Neuron (in vitro differentiated cells): ENCODE measurements at regions not wholly inside any gene's neighbourhood (a gene's known extent, or its start where the extent isn't known, plus 50 kb on each side); places are given as distances from the start of the nearest gene placed in this dataset.

Experiments used
- H2AFZ ChIP-seq: one replicate; pipeline ENCODE4 v1.6.1; 2013; ENCODE audit warnings: low read depth, mild to moderate bottlenecking, inconsistent platforms, low read length, moderate library complexity
- H3K27me3 ChIP-seq: one replicate; pipeline ENCODE4 v1.6.1; 2013; ENCODE audit warnings: low read length; ENCODE audit not compliant: insufficient read depth
- H3K36me3 ChIP-seq: one replicate; pipeline ENCODE4 v1.6.1; 2013; ENCODE audit warnings: low read length; ENCODE audit not compliant: insufficient read depth
- H3K4me1 ChIP-seq: one replicate; pipeline ENCODE4 v1.6.1; 2013; ENCODE audit warnings: low read length; ENCODE audit not compliant: insufficient read depth
- H3K4me3 ChIP-seq: 2 replicates; pipeline ENCODE4 v1.5.1; 2013; ENCODE audit warnings: mild to moderate bottlenecking, low read length, moderate library complexity
- H3K9me3 ChIP-seq: one replicate; pipeline ENCODE4 v1.6.1; 2013; ENCODE audit warnings: low read length

- Histone ChIP-seq H3K27me3 (no peaks in the 10 kb centered on the region), H3K9me3 (no peaks in the 10 kb centered on the region), H2AFZ (no peak overlapping the region), H3K36me3 (no peaks in the 10 kb centered on the region), H3K4me1 (no peaks in the 10 kb centered on the region), H3K4me3 (no peak overlapping the region)
Observed at GRCh38 chr10:131490991-131491594, 179.6 kb upstream of the TCERG1L start.

GRCh38 chr10:131492211-131492857, 180.8 kb upstream of the TCERG1L start:
- no peaks in the 10 kb centered on the region for H3K36me3 ChIP-seq

GRCh38 chr10:131493432-131493831, 181.9 kb upstream of the TCERG1L start:
- H3K4me3 ChIP-seq = no peak overlapping the region
- H3K9me3 ChIP-seq = no peaks in the 10 kb centered on the region
- no peaks in the 10 kb centered on the region for H3K36me3 ChIP-seq
- no peak overlapping the region for H2AFZ ChIP-seq
- H3K27me3 ChIP-seq = no peaks in the 10 kb centered on the region
- no peaks in the 10 kb centered on the region for H3K4me1 ChIP-seq

More at GRCh38 chr10:131492211-131492857, 180.8 kb upstream of the TCERG1L start:
- Histone ChIP-seq H2AFZ (no peak overlapping the region), H3K4me1 (no peaks in the 10 kb centered on the region), H3K4me3 (no peak overlapping the region), H3K27me3 (no peaks in the 10 kb centered on the region), H3K9me3 (no peaks in the 10 kb centered on the region)

GRCh38 chr10:131494451-131494850, 182.9 kb upstream of the TCERG1L start:
- no peak overlapping the region for H2AFZ ChIP-seq
- H3K36me3 ChIP-seq = no peaks in the 10 kb centered on the region
- no peaks in the 10 kb centered on the region for H3K27me3 ChIP-seq
- H3K9me3 ChIP-seq = no peaks in the 10 kb centered on the region
- H3K4me1 ChIP-seq = no peaks in the 10 kb centered on the region
- H3K4me3 ChIP-seq = no peak overlapping the region

GRCh38 chr10:131495224-131495623, 183.7 kb upstream of the TCERG1L start:
- Histone ChIP-seq H2AFZ (no peak overlapping the region), H3K4me1 (no peaks in the 10 kb centered on the region), H3K27me3 (no peaks in the 10 kb centered on the region), H3K36me3 (no peaks in the 10 kb centered on the region), H3K4me3 (no peak overlapping the region), H3K9me3 (no peaks in the 10 kb centered on the region)

DNA sequence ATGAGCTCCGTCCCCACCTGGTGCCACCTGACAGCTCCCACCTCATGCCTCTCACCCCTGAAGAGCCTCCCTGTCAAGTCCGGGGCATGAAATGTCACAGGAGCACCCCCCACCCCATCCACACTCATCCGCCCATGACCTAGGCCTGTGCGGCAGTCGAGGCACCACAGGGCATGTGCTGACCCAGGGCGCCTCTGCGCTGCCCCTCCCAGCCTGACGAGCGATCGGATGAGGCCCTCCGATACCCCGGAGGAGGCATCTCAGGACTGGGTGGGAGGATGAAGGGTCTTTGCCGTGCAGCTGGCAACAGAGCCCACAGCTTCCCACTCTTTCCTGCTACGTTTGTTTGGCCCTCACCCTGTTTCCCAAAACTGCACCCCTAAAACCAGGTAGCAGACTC, 184.4 kb upstream of the TCERG1L start:
- H3K4me3 ChIP-seq = no peak overlapping the region
- no peaks in the 10 kb centered on the region for H3K27me3 ChIP-seq
- H2AFZ ChIP-seq = no peak overlapping the region
- no peaks in the 10 kb centered on the region for H3K9me3 ChIP-seq
- H3K4me1 ChIP-seq = no peaks in the 10 kb centered on the region
- no peaks in the 10 kb centered on the region for H3K36me3 ChIP-seq

DNA sequence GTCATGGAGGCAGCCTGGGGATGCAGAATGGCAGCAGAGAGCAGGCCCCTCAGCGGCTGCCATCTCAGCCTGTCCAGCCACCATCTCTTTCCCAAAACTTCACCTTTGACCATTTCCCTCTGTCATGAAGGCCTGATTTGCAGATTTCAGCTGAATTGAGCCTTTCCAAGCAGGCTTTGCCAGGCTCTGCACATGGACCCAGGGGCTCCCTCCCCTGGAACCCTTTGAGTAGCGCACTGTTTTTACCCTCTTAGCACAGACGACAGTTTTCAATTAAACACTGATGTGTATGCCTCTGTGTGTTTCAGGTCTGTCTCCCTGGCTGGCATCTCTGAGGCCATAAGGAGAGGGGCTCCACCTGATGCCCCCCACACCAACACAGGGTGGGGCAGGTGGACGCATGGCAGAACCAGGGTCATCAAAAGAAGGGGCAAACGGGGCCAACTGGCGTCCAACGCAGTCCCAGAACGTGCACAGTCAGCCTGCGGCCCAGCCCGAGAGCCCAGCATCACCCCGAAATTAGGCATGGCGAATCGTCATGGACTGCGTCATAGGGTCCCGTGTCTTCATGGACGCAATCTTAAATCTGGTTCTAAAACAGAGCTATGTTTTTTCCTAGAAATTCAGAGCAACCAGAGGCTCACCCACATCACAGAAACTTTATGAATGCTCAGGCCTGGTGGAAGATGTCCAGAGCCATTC, 185.0 kb upstream of the TCERG1L start:
- Histone ChIP-seq H3K4me1 (no peaks in the 10 kb centered on the region), H3K36me3 (no peaks in the 10 kb centered on the region), H3K27me3 (no peaks in the 10 kb centered on the region), H3K4me3 (no peak overlapping the region), H2AFZ (no peak overlapping the region), H3K9me3 (no peaks in the 10 kb centered on the region)

DNA sequence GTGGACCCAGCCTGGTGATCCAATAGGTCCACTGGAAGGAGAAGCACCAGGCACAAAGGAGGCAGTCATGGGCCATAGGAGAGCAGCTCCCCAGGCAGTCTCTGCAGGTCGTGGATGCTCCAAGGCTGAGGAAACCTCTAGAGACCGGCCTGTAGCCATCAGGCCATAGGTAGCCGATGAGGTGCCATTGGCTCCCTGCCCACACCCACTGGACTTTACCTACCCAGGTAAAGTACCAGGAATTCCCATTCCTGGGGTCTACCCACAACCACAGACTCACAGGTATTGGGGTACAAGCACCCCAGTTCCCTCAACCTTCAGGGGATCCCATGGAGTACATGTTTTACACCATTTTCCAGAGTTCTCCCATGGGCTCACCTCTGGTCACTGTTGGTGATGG, 188.0 kb upstream of the TCERG1L start:
- Histone ChIP-seq H3K4me1 (no peaks in the 10 kb centered on the region), H3K9me3 (no peaks in the 10 kb centered on the region), H3K36me3 (no peaks in the 10 kb centered on the region), H2AFZ (no peak overlapping the region), H3K27me3 (no peaks in the 10 kb centered on the region), H3K4me3 (no peak overlapping the region)

- Histone ChIP-seq H3K4me1 (no peaks in the 10 kb centered on the region), H3K4me3 (no peak overlapping the region), H3K27me3 (no peaks in the 10 kb centered on the region), H2AFZ (no peak overlapping the region), H3K9me3 (no peaks in the 10 kb centered on the region), H3K36me3 (no peaks in the 10 kb centered on the region)
Observed at GRCh38 chr10:131500181-131500580, 188.7 kb upstream of the TCERG1L start.

- H3K9me3 ChIP-seq = no peaks in the 10 kb centered on the region
- H3K36me3 ChIP-seq = no peaks in the 10 kb centered on the region
- H3K27me3 ChIP-seq = no peaks in the 10 kb centered on the region
- no peak overlapping the region for H3K4me3 ChIP-seq
- H3K4me1 ChIP-seq = no peaks in the 10 kb centered on the region
- no peak overlapping the region for H2AFZ ChIP-seq
Observed at GRCh38 chr10:131500892-131501291, 189.4 kb upstream of the TCERG1L start.

GRCh38 chr10:131503992-131504391, 192.5 kb upstream of the TCERG1L start:
- Histone ChIP-seq H3K36me3 (no peaks in the 10 kb centered on the region), H3K4me3 (no peak overlapping the region), H3K27me3 (no peaks in the 10 kb centered on the region), H3K9me3 (no peaks in the 10 kb centered on the region), H3K4me1 (no peaks in the 10 kb centered on the region), H2AFZ (no peak overlapping the region)

- Histone ChIP-seq H3K4me1 (no peaks in the 10 kb centered on the region), H2AFZ (no peak overlapping the region), H3K4me3 (no peak overlapping the region), H3K36me3 (no peaks in the 10 kb centered on the region), H3K27me3 (no peaks in the 10 kb centered on the region), H3K9me3 (peaks cover 7% of the 10 kb centered on the region)
Observed at GRCh38 chr10:131511391-131511790, 199.9 kb upstream of the TCERG1L start.

GRCh38 chr10:131512852-131513251, 201.3 kb upstream of the TCERG1L start:
- Histone ChIP-seq H3K9me3 (peaks cover 7% of the 10 kb centered on the region), H2AFZ (no peak overlapping the region), H3K36me3 (no peaks in the 10 kb centered on the region), H3K4me1 (no peaks in the 10 kb centered on the region), H3K4me3 (no peak overlapping the region), H3K27me3 (peaks cover under 1% of the 10 kb centered on the region)
